ENCODE measurements at regions not wholly inside any gene's neighbourhood (a gene's known extent, or its start where the extent isn't known, plus 50 kb on each side); places are given as distances from the start of the nearest gene placed in this dataset.

GRCh38 chr3:44106756-44107155 is 134.9 kb upstream of the TOPAZ1 start:
- no peaks in the 10 kb centered on the region for H3K27me3 ChIP-seq
- TF ChIP-seq, protein P1, sequence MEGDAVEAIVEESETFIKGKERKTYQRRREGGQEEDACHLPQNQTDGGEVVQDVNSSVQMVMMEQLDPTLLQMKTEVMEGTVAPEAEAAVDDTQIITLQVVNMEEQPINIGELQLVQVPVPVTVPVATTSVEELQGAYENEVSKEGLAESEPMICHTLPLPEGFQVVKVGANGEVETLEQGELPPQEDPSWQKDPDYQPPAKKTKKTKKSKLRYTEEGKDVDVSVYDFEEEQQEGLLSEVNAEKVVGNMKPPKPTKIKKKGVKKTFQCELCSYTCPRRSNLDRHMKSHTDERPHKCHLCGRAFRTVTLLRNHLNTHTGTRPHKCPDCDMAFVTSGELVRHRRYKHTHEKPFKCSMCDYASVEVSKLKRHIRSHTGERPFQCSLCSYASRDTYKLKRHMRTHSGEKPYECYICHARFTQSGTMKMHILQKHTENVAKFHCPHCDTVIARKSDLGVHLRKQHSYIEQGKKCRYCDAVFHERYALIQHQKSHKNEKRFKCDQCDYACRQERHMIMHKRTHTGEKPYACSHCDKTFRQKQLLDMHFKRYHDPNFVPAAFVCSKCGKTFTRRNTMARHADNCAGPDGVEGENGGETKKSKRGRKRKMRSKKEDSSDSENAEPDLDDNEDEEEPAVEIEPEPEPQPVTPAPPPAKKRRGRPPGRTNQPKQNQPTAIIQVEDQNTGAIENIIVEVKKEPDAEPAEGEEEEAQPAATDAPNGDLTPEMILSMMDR (IDR thresholded peaks at IDR 0.05): no peak
- no peaks in the 10 kb centered on the region for H3K9me3 ChIP-seq
- DNase-seq: no peak
- no peaks in the 10 kb centered on the region for H3K36me3 ChIP-seq
- no peak overlapping the region for H3K4me3 ChIP-seq
- H3K9ac ChIP-seq (ENCODE audit: low read depth in 2 of 2, low read length in 2 of 2): no peak overlapping the region
- intact Hi-C loops (cut with DNase I): no loop called here
- no peaks in the 10 kb centered on the region for H3K4me1 ChIP-seq
- H3K27ac ChIP-seq: no peak overlapping the region

DNA sequence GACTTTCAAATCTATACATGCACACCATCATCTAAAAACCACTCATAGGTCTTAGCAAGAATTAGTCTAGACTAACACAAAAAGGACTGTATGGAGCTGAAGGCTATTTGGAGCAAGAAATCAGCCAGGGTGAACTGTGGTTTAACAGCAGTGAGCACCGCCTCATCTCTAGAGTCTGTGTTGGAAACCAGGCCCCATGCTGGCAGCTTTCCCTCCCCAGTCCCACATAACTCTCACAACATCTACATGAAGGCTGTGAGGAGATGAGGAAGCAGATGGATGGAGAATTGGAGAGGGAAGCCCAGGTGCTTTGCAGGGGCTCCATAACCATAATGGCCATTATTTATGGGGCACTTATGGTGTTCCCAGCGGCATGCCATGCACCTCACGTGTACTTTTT is 133.2 kb upstream of the TOPAZ1 start:
- H3K36me3 ChIP-seq: no peaks in the 10 kb centered on the region
- H3K4me1 ChIP-seq: no peaks in the 10 kb centered on the region
- no peak overlapping the region for H3K4me3 ChIP-seq
- no peak overlapping the region for H3K9ac ChIP-seq (ENCODE audit: low read depth in 2 of 2, low read length in 2 of 2)
- H3K27ac ChIP-seq: no peak overlapping the region
- intact Hi-C loops (cut with DNase I): no loop called here
- H3K27me3 ChIP-seq: no peaks in the 10 kb centered on the region
- TF ChIP-seq, protein P1 (IDR thresholded peaks at IDR 0.05): no peak
- DNase-seq: no peak
- no peaks in the 10 kb centered on the region for H3K9me3 ChIP-seq

DNA sequence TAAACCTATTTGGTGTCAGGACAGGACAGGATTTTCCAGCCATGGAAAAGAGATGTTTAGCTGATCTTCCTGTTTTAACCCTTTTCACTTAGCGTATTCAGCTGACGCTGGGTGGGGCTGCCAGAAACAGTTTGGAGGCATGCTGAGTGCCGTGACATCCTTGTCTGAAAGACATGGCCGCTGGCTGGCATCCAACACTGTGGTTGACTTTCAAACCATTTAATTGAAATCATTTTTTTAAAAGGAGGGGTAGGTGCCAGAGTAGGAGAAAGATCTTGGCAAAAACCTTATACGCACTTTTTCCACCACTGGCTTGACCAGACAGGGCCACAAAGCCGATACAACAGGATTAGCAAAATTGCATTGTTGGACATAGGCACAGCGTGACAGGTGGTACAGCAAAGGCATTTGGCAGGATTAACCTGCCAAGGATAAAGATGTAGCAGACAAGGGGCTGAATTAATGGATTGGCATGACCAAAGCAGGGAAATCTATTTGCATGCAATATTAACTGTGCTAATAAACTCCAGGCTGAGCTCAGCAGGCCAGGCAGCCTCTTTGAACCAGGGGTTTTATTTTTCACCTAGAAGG is 131.8 kb upstream of the TOPAZ1 start:
- H3K4me1 ChIP-seq: no peaks in the 10 kb centered on the region

DNA sequence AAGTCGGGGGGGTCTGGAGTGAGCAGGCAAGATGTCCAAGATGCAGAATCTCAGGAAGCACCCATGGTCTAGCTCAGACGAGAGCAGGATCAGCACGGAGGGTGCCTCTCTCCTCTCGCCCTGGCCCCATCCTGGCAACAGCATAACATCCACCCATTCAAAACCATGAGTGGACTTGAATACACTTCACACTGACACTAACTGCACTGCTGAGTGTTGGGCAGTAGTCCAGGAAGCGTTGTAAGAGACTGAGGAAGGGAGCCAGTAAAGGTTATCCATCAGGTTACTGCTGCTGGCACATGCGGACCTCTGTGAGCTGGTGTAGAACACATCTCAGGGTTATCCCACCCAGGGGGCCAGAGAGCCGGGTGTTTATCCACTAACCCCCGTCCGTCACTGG is 131.0 kb upstream of the TOPAZ1 start:
- H3K9me3 ChIP-seq: no peaks in the 10 kb centered on the region
- H3K4me3 ChIP-seq: no peak overlapping the region
- no peaks in the 10 kb centered on the region for H3K36me3 ChIP-seq
- H3K27ac ChIP-seq: no peak overlapping the region
- H3K9ac ChIP-seq (ENCODE audit: low read depth in 2 of 2, low read length in 2 of 2): no peak overlapping the region
- no peak for DNase-seq
- no peaks in the 10 kb centered on the region for H3K4me1 ChIP-seq
- intact Hi-C loops (cut with DNase I): loop anchor here (10.0 kb wide), 1 partner anchor 236 kb away; no protein-coding TSS in a partner anchor
- H3K27me3 ChIP-seq: no peaks in the 10 kb centered on the region
- TF ChIP-seq, protein P1 (IDR thresholded peaks at IDR 0.05): no peak

More for the DNA sequence above, 131.8 kb upstream of the TOPAZ1 start:
- Histone ChIP-seq H3K9ac (ENCODE audit: low read depth in 2 of 2, low read length in 2 of 2) (no peak overlapping the region), H3K27me3 (no peaks in the 10 kb centered on the region), H3K36me3 (no peaks in the 10 kb centered on the region), H3K4me3 (no peak overlapping the region), H3K9me3 (no peaks in the 10 kb centered on the region), H3K27ac (no peak overlapping the region)
- intact Hi-C loops (cut with DNase I): loop anchor here (10.0 kb wide), 1 partner anchor 235 kb away; no protein-coding TSS in a partner anchor
- DNase-seq: no peak
- TF ChIP-seq, protein P1 (IDR thresholded peaks at IDR 0.05): no peak

DNA sequence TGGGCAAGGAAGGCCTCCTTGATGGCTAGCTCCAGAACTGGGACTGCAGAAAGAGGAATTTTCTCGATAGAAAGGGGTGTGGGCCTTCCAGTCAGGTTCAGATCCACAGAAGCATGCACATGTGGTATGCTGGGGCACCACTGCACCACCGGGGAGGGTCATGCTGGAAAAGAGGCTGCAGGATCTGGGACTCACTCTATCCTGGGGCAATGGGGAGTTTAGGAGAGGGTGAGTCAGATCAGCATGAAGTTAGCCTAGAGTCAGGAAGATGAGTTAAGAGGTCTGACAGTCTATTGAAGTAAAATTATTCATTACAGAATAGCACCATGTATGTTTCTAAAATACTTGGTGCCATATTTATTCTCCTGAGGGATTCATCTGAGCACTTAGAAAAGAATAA is 130.2 kb upstream of the TOPAZ1 start:
- no peaks in the 10 kb centered on the region for H3K4me1 ChIP-seq
- no peak overlapping the region for H3K4me3 ChIP-seq
- intact Hi-C loops (cut with DNase I): loop anchor here (10.0 kb wide), 1 partner anchor 237 kb away; no protein-coding TSS in a partner anchor
- H3K27ac ChIP-seq: no peak overlapping the region
- DNase-seq: no peak
- H3K9ac ChIP-seq (ENCODE audit: low read depth in 2 of 2, low read length in 2 of 2): no peak overlapping the region
- no peaks in the 10 kb centered on the region for H3K9me3 ChIP-seq
- H3K36me3 ChIP-seq: no peaks in the 10 kb centered on the region
- no peaks in the 10 kb centered on the region for H3K27me3 ChIP-seq
- TF ChIP-seq, protein P1 (IDR thresholded peaks at IDR 0.05): no peak

Measured in colonic mucosa (tissue), 4 donors.